ENCODE measurements at regions not wholly inside any gene's neighbourhood (a gene's known extent, or its start where the extent isn't known, plus 50 kb on each side); places are given as distances from the start of the nearest gene placed in this dataset.

GRCh38 chr11:112723676-112724495 lies 237.3 kb upstream of the NCAM1 start:
- Histone ChIP-seq H3K9me3 (no peaks in the 10 kb centered on the region), H3K4me3 (no peak overlapping the region), H3K27me3 (no peaks in the 10 kb centered on the region), H3K27ac (no peak overlapping the region), H3K4me1 (no peaks in the 10 kb centered on the region), H3K36me3 (no peaks in the 10 kb centered on the region)
- intact Hi-C loops (cut with DNase I), result no loop called here
- TF ChIP-seq POLR2A (IDR thresholded peaks at IDR 0.05) (no peak), CTCF (IDR thresholded peaks at IDR 0.05) (no peak), POLR2AphosphoS5 (IDR thresholded peaks at IDR 0.05; ENCODE audit: insufficient read depth in 1 of 2, low read depth in 1 of 2) (no peak)
- peak; percentile 29 to 74 for DNase-seq (ENCODE audit: extremely low spot score in 2 of 2)

- Histone ChIP-seq H3K4me3 (no peak overlapping the region), H3K9me3 (no peaks in the 10 kb centered on the region), H3K36me3 (no peaks in the 10 kb centered on the region), H3K4me1 (no peaks in the 10 kb centered on the region), H3K27me3 (no peaks in the 10 kb centered on the region), H3K27ac (no peak overlapping the region)
- DNase-seq (ENCODE audit: extremely low spot score in 2 of 2), result peak; percentile 58 to 69
- intact Hi-C loops (cut with DNase I), result no loop called here
- no peak for TF ChIP-seq POLR2AphosphoS5 (IDR thresholded peaks at IDR 0.05; ENCODE audit: insufficient read depth in 1 of 2, low read depth in 1 of 2)
- no peak for TF ChIP-seq POLR2A (IDR thresholded peaks at IDR 0.05)
- TF ChIP-seq CTCF (IDR thresholded peaks at IDR 0.05), result no peak
These were observed 236.8 kb upstream of the NCAM1 start for GRCh38 chr11:112724496-112724790.

GRCh38 chr11:112725636-112726035 lies 235.6 kb upstream of the NCAM1 start:
- no peak for TF ChIP-seq POLR2A (IDR thresholded peaks at IDR 0.05)
- TF ChIP-seq CTCF (IDR thresholded peaks at IDR 0.05), result no peak
- TF ChIP-seq POLR2AphosphoS5 (IDR thresholded peaks at IDR 0.05; ENCODE audit: insufficient read depth in 1 of 2, low read depth in 1 of 2), result no peak
- Histone ChIP-seq H3K27me3 (no peaks in the 10 kb centered on the region), H3K36me3 (no peaks in the 10 kb centered on the region), H3K4me1 (no peaks in the 10 kb centered on the region), H3K27ac (no peak overlapping the region), H3K9me3 (no peaks in the 10 kb centered on the region), H3K4me3 (no peak overlapping the region)
- peak; percentile 34 to 58 for DNase-seq (ENCODE audit: extremely low spot score in 2 of 2)
- intact Hi-C loops (cut with DNase I), result no loop called here

GRCh38 chr11:112727341-112727841 lies 233.8 kb upstream of the NCAM1 start:
- intact Hi-C loops (cut with DNase I), result no loop called here
- no peaks in the 10 kb centered on the region for H3K36me3 ChIP-seq
- no peaks in the 10 kb centered on the region for H3K9me3 ChIP-seq
- peak; percentile 83 to 90 for DNase-seq (ENCODE audit: extremely low spot score in 2 of 2)
- H3K27me3 ChIP-seq, result no peaks in the 10 kb centered on the region
- H3K27ac ChIP-seq, result peak overlapping the region; percentile 64
- TF ChIP-seq POLR2AphosphoS5 (IDR thresholded peaks at IDR 0.05; ENCODE audit: insufficient read depth in 1 of 2, low read depth in 1 of 2), result no peak
- no peak for TF ChIP-seq CTCF (IDR thresholded peaks at IDR 0.05)
- TF ChIP-seq POLR2A (IDR thresholded peaks at IDR 0.05), result no peak
- H3K4me3 ChIP-seq, result no peak overlapping the region
- H3K4me1 ChIP-seq, result no peaks in the 10 kb centered on the region

GRCh38 chr11:112728288-112728687 lies 232.9 kb upstream of the NCAM1 start:
- intact Hi-C loops (cut with DNase I), result no loop called here
- H3K27ac ChIP-seq, result peak overlapping the region; percentile 64
- no peaks in the 10 kb centered on the region for H3K36me3 ChIP-seq
- TF ChIP-seq POLR2A (IDR thresholded peaks at IDR 0.05) (no peak), CTCF (IDR thresholded peaks at IDR 0.05) (no peak), POLR2AphosphoS5 (IDR thresholded peaks at IDR 0.05; ENCODE audit: insufficient read depth in 1 of 2, low read depth in 1 of 2) (no peak)
- H3K4me3 ChIP-seq, result no peak overlapping the region
- no peaks in the 10 kb centered on the region for H3K27me3 ChIP-seq
- H3K9me3 ChIP-seq, result no peaks in the 10 kb centered on the region
- DNase-seq (ENCODE audit: extremely low spot score in 2 of 2), result peak; percentile 40 to 54
- no peaks in the 10 kb centered on the region for H3K4me1 ChIP-seq

Measured in vagina (tissue), 2 donors.